HG03108 (cell line): ENCODE measurements at regions not wholly inside any gene's neighbourhood (a gene's known extent, or its start where the extent isn't known, plus 50 kb on each side); places are given as distances from the start of the nearest gene placed in this dataset.

ENCODE experiments used
- ATAC-seq: cut with Tn5 transposase; IDR thresholded peaks from one replicate; pipeline ENCODE4 v1.9.1; 2021; ENCODE audit warnings: moderate library complexity; ENCODE audit not compliant: unreplicated experiment

DNA sequence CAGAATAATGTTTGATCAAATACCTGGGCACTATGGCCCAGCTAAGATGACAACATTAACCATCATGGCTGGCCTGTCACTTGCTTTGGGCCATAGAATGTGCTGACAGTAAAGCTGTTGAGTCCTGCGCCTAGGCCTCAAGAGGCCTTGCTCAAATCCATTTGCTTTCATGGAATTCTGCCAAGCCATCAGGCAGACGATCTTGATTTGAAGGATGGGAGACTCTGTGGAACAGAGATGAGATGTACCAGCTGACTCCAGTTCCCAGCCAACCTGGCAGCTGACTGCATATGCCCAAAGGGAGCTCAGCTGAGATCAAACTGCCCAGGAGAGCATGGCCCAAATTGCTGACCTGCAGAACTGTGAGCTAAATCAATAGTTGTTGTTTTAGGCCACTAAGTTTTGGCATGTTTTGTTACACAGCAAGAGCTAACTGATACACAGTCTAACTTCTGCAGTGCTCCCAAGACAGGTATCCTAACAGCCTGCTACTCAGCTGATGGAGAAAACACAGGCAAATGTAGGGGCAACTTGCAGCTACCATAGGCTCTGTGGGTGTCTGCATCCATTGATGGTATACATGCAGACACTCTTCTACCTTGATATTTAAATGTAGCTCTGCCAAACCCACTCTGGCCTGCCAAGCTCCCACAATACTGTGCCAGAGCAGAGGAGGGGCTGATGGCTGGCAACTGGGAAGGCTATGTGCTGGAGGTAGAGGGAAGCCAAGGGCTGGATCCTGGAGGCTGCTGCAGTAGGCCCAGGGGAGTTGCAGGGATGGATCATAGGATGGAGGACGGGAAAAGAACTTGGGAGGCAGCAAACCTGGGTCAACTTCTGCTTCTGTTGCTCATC is 55.2 kb upstream of the RNF24 start:
- ATAC-seq = no peak

GRCh38 chr20:4069751-4070150 is 54.4 kb upstream of the RNF24 start:
- ATAC-seq = no peak

DNA sequence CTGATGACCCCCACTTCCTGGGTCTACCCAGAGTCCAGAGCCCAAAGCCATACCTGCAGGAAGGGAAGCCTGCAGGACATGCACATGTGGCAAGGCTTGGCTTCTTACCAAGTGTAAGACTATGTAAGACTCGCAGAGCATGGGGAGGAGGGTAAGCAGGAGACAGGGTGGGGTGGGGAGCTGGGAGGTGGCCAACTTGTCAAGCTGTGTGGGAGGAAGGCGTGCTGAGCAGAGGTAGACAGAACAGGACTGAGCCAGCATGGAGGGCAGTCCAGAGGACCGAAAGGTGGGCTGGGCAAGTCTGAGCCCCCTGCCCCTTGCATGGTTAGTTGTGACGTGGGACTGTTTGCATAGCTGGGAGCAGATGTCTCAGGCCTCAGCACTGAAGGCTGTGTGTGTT is 53.4 kb upstream of the RNF24 start:
- no peak for ATAC-seq

DNA sequence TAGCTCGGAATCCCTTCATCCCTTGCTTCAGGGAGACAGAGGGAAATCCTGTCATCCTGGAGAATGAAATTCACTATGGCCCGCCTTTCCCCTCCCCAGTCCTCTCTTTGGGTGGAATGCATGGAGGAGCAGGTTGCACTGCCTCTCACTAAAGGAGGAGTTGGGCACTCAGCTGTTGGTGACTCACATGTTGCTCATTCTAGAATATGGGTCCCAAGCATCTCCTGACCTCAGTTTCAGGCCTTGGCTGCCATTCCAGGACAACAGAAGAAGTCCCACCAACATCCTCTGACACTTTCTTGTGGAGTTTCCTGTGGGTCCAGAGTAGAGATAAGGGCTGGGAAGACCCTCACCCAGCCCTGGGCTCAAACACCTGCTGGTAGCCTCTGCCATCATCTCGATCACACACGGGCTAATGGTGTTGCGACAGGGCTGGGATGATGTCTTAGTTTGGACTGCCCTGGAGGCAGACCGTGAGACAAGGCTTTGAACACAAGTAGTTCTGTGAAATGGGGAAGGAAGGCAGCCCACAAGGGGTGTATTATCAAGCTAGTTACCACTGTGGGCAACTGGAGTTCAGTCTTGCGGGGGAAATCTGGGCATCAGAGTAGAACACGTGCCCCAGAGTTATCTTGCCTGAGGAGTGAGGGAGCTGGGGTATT is 52.4 kb upstream of the RNF24 start:
- ATAC-seq = no peak

GRCh38 chr20:4066551-4066950 is 51.2 kb upstream of the RNF24 start:
- no peak for ATAC-seq

DNA sequence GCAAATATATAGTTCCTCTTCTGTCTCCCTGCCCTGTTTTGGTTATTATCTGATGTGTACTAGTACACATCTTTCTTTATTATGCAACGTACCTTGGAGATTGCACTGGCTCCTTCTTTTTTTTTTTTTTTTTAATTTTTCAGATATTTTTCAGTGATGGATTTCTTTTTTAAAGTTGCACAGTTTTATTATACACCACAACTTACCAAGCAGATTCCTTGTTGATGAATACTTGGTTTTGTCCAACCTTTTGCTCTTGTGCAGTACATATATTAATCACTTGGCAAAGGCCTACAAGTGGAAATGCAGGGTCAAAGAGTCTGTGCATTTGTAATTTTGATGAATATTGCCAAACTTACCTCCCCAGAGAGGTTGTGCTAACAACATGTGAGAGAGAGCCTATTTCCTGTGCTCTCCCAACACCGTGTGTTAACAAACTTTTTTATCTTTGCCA is 50.1 kb upstream of the RNF24 start:
- no peak for ATAC-seq
